ENCODE measurements at regions not wholly inside any gene's neighbourhood (a gene's known extent, or its start where the extent isn't known, plus 50 kb on each side); places are given as distances from the start of the nearest gene placed in this dataset.

DNA sequence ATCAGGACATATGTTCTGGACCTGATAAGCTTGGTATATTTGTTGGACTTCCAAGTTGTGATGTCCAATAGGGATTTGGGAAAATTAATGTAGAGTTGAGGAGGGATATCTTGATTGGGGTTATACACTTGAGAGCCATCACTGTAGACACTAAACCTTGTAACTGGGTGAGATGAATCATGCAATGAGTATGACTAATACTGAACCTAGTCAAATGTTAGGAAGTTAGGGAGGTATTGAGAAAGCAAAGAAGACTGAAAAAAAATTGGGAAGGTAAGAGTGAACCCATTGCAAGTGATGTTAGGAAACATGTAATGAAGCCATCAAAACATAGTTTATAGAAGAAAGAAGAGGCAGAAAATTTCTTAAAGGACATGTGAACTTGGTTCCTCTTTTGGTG is 668.4 kb upstream of the CDH9 start:
- TF ChIP-seq, protein P1, sequence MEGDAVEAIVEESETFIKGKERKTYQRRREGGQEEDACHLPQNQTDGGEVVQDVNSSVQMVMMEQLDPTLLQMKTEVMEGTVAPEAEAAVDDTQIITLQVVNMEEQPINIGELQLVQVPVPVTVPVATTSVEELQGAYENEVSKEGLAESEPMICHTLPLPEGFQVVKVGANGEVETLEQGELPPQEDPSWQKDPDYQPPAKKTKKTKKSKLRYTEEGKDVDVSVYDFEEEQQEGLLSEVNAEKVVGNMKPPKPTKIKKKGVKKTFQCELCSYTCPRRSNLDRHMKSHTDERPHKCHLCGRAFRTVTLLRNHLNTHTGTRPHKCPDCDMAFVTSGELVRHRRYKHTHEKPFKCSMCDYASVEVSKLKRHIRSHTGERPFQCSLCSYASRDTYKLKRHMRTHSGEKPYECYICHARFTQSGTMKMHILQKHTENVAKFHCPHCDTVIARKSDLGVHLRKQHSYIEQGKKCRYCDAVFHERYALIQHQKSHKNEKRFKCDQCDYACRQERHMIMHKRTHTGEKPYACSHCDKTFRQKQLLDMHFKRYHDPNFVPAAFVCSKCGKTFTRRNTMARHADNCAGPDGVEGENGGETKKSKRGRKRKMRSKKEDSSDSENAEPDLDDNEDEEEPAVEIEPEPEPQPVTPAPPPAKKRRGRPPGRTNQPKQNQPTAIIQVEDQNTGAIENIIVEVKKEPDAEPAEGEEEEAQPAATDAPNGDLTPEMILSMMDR (IDR thresholded peaks at IDR 0.05; ENCODE audit: insufficient read depth, low read length) = no peak
- no peak for TF ChIP-seq GABPA (IDR thresholded peaks at IDR 0.05; ENCODE audit: low read depth)

All from HL-60 (cell line).